ENCODE measurements at regions not wholly inside any gene's neighbourhood (a gene's known extent, or its start where the extent isn't known, plus 50 kb on each side); places are given as distances from the start of the nearest gene placed in this dataset.

DNA sequence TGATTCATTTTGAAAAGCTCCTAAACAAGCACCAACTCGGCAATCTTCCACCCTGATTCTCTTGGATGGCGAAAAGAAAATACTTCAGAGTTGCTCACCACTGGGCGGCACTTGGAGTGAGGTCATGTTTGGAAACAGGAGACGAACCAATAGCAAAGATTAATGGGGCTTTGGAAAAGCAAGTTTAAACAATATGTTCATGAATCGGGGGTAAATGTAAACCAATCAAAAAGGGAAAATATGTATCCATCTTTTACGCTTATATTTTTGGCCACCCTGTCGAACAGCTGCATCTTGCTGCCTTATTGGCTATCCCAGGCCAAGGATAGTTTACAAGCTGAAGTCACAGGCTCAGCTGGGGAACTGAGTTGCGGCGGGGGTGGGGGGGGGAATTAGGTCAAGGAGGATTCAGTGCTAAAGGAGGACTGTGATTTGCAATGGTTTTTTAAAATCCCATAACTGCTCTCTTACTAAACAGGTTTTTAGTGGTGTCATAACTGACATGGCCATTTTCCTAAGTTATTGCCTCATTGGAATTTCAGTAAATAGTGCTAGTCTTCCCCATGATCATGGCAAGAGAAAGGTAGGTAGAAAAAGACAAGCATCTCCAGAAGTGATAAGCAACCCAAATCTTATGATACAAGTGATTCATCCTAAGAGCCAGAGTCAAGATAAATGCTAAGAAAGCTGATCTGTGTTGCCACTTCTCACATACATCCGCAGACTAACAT, 210.6 kb downstream of the PHLDA1 start:
- TF ChIP-seq, protein P1, sequence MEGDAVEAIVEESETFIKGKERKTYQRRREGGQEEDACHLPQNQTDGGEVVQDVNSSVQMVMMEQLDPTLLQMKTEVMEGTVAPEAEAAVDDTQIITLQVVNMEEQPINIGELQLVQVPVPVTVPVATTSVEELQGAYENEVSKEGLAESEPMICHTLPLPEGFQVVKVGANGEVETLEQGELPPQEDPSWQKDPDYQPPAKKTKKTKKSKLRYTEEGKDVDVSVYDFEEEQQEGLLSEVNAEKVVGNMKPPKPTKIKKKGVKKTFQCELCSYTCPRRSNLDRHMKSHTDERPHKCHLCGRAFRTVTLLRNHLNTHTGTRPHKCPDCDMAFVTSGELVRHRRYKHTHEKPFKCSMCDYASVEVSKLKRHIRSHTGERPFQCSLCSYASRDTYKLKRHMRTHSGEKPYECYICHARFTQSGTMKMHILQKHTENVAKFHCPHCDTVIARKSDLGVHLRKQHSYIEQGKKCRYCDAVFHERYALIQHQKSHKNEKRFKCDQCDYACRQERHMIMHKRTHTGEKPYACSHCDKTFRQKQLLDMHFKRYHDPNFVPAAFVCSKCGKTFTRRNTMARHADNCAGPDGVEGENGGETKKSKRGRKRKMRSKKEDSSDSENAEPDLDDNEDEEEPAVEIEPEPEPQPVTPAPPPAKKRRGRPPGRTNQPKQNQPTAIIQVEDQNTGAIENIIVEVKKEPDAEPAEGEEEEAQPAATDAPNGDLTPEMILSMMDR (IDR thresholded peaks at IDR 0.05): no peak
- TF ChIP-seq GTF2I (CRISPR knock-in tag; conservative IDR thresholded peaks at IDR 0.05) (no peak), ZNF317 (CRISPR knock-in tag; IDR thresholded peaks at IDR 0.05; ENCODE audit: borderline replicate concordance, low read depth) (no peak), ZBTB21 (CRISPR knock-in tag; IDR thresholded peaks at IDR 0.05; ENCODE audit: borderline replicate concordance) (no peak), CREM (CRISPR knock-in tag; IDR thresholded peaks at IDR 0.05) (no peak), RELA (CRISPR knock-in tag; IDR thresholded peaks at IDR 0.05; ENCODE audit: borderline replicate concordance) (no peak), NFYB (CRISPR knock-in tag; conservative IDR thresholded peaks at IDR 0.05; ENCODE audit: low read depth) (no peak), FOXK1 (CRISPR knock-in tag; IDR thresholded peaks at IDR 0.05) (no peak), SMAD3 (CRISPR knock-in tag; IDR thresholded peaks at IDR 0.05; ENCODE audit: borderline replicate concordance) (no peak)
- TF ChIP-seq, protein P2, sequence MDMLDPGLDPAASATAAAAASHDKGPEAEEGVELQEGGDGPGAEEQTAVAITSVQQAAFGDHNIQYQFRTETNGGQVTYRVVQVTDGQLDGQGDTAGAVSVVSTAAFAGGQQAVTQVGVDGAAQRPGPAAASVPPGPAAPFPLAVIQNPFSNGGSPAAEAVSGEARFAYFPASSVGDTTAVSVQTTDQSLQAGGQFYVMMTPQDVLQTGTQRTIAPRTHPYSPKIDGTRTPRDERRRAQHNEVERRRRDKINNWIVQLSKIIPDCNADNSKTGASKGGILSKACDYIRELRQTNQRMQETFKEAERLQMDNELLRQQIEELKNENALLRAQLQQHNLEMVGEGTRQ (CRISPR knock-in tag; IDR thresholded peaks at IDR 0.05): no peak
- TF ChIP-seq, protein P3, sequence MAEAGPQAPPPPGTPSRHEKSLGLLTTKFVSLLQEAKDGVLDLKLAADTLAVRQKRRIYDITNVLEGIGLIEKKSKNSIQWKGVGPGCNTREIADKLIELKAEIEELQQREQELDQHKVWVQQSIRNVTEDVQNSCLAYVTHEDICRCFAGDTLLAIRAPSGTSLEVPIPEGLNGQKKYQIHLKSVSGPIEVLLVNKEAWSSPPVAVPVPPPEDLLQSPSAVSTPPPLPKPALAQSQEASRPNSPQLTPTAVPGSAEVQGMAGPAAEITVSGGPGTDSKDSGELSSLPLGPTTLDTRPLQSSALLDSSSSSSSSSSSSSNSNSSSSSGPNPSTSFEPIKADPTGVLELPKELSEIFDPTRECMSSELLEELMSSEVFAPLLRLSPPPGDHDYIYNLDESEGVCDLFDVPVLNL (CRISPR knock-in tag; IDR thresholded peaks at IDR 0.05; ENCODE audit: borderline replicate concordance, low read depth): no peak
- TF ChIP-seq, protein P4, sequence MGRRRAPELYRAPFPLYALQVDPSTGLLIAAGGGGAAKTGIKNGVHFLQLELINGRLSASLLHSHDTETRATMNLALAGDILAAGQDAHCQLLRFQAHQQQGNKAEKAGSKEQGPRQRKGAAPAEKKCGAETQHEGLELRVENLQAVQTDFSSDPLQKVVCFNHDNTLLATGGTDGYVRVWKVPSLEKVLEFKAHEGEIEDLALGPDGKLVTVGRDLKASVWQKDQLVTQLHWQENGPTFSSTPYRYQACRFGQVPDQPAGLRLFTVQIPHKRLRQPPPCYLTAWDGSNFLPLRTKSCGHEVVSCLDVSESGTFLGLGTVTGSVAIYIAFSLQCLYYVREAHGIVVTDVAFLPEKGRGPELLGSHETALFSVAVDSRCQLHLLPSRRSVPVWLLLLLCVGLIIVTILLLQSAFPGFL (CRISPR knock-in tag; IDR thresholded peaks at IDR 0.05; ENCODE audit: borderline replicate concordance): no peak

All from WTC11 (cell line).